Hypothalamus (tissue), 51 donors: ENCODE measurements at regions not wholly inside any gene's neighbourhood (a gene's known extent, or its start where the extent isn't known, plus 50 kb on each side); places are given as distances from the start of the nearest gene placed in this dataset.

Experiments used
- DNase-seq, 51 donors: peaks; one replicate each; lab custom pipeline; 2025; lab: John Stamatoyannopoulos, UW

DNA sequence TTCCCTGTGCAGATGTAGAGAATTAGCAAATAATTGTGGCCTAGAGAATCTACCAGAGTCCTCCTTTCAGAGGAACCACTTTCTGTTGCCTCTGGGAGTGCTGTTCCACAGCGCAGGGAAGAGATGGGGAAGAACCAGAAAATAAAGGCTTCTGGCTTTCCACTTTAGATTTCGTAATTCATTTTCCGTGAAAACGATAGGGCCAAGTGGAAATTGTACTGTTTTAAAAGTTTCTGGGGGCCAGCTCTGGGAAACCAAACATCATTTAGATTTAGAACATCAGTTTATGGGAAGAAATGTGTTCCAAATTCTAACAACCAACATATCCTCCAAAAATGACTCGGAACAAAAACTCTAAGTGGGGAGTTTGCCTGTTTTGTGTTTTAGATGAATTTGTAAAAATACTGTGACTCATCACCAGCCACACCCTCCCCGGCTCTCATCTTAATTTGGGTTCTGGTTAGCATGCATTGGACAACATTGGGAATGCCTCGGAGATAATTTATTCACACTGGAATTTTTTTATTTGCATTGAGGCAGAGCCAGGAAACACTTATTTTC, 65.2 kb upstream of the LNX1 start:
- no peak for DNase-seq

GRCh38 chr4:53654300-53654758, 63.0 kb upstream of the LNX1 start:
- peak in 1 of 51 donors; percentile 2 for DNase-seq

GRCh38 chr4:53653484-53654053, 62.3 kb upstream of the LNX1 start:
- DNase-seq, result no peak

DNA sequence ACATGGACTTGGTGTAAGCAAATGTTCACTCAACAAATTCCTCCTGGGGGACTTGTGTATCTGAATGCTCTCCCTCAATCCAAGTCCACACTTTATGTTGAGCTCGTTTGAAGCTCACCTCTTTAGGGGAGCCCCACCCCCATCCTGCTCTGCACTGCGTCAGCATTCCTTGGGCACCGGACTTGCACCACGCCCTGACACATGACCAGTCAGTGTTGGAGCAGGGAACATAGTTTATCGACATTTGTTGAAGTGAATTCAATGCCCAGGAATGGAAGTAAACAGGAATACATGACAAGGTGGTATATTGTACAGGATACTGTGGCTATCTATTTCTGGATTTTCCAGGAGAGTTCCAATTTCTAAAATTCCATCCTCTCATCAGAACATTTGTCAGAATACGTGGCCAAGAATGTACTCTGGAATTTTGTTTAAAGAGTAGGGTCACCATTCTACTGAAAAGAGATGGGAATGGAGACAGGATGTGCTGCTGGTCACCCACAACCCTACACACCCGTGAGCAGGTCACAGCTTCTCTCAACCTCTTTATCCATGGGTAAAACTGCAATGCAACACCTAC, 60.0 kb upstream of the LNX1 start:
- DNase-seq, result no peak

GRCh38 chr4:53649357-53649756, 58.1 kb upstream of the LNX1 start:
- DNase-seq, result no peak

DNA sequence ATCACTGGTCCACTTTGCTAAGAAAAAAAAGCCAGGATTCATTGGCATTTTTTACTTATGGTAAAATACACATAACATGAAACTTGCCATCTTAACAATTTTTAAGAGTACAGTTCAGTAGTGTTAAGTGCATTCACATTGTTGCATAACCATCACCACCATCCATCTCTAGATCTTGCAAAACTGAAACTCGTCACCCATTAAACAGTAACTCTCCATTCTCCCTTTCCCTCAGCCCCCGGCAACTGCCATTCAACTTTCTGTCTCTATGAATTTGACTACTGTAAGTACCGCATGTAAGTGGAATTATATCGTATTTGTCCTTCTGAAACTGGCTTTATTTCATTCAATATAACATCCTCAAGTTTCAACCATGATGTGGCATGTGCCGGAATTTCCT, 56.3 kb upstream of the LNX1 start:
- DNase-seq, result no peak

DNA sequence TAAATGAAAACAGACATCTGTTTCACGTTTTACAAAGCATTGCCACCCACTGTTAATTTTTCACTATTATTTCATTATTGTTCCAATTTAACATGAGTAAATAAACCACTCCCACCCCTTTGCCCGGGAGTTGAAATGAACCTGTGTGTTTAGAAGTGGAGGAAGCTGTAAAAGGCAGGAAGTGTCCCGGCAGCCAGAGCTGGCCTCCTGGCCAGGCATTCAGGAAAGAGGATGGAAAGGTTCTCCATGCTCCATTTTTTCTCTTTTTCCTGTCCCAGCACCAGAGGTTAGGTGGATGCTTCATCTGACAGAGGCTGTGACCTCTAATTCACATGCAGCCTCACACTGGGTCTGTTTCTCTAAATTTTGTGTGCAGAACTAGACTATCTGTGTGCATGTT, 55.5 kb upstream of the LNX1 start:
- DNase-seq, result no peak

GRCh38 chr4:53645108-53645507, 53.8 kb upstream of the LNX1 start:
- DNase-seq, result no peak

DNA sequence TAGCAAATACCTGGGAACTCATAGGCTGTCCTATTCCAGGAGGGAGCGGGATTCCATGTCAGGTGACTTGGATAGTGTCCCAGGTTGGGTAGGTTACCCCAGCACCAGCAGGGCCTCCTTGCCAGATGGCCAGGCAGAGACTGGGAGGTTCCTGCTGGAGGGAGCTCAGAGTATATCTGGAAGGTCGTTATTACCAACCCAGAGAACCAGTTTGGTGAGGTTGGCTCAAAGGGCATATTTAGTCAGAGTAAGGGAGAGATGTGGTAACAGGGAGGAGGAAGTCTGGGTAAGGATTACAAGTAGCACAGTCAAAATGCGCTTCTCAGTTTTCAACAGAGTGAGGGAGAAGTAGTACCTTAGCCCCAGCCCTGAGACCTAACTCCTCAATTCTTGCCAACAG, 53.3 kb upstream of the LNX1 start:
- DNase-seq, result no peak
